ENCODE measurements at regions not wholly inside any gene's neighbourhood (a gene's known extent, or its start where the extent isn't known, plus 50 kb on each side); places are given as distances from the start of the nearest gene placed in this dataset.
A peak's percentile ranks its signal among the peaks of the same experiment; 100 is the strongest.

DNA sequence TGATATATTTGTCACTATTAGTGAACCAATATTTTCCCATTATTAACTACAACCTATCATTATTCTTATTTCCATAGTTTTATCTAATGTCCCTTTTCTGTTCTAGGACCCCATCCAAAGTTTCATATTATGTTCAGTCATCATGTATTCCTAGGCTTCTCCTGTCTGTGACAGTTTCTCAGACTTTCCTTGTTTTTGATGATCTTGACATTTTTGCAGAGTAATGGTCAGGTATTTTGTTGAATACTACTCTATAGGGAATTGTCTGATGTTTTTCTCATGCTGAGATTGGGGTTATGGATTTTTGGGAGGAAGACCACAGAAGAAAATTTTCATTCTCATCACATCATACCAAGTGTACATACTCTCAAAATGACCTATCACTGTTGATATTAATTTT lies 684.6 kb downstream of the PLCL1 start:
- no peak for DNase-seq

DNA sequence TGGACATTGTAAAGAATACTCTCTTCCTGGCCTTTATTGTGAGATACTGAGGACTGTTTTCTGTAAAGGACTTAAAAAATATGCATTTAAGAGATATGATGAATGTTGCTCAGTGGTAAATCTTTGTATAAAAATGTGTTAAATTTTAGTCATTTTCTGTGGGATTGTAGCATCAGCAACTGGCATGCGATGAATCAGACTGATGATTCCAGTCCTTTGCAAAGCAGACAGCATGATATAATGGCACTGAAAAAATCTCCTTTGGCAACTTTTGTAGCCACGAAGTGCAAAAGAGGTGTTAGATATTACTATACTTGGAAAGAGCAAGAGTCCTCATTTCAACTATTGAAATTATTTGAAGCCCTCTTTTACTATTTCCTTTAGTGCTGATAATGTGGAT lies 678.7 kb downstream of the PLCL1 start:
- DNase-seq, result no peak

GRCh38 chr2:198479065-198479464 lies 674.7 kb downstream of the PLCL1 start:
- DNase-seq, result no peak

GRCh38 chr2:198478361-198478760 lies 674.0 kb downstream of the PLCL1 start:
- DNase-seq, result no peak

GRCh38 chr2:198476007-198476406 lies 671.6 kb downstream of the PLCL1 start:
- no peak for DNase-seq

- no peak for DNase-seq
Observed at GRCh38 chr2:198471291-198471690, 666.9 kb downstream of the PLCL1 start.

- DNase-seq, result no peak
Observed at GRCh38 chr2:198468136-198468535, 663.7 kb downstream of the PLCL1 start.

DNA sequence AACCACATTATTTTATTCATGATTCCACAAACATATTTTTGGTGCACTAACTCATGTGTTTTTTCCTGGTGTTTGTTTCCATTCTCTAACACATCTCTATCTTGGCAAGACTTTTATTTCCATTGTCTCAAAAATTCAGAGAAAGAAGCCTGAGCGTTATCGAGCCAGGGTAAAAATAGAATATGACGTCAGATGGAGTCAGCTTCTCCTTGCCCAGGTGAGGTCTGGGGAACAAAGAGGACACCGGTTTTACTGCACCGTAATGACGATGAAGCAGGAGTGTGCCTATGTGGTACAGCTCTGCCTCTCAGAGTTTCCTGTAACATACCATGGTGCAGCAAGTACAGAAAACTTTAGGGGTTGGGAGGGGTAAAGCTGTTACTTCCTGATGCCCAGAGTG lies 661.6 kb downstream of the PLCL1 start:
- DNase-seq, result no peak

DNA sequence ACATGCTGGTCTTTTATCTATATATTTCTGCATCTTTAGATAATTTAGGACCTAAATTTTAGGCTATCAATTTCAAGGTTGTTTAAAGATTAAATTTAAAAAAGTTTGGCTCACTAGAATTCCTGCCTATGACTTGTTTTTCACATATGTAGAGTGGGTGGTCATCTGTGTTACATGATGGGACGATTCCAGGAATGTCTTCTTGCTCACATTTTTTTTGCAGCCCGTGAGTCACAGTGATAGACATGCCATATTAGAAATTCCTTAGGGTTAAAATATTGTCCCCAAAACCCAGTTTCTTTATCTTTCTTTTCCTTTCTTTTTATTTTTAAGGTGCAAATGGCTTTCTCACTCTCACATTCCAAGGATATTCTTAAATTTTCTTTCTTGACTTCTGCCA lies 652.0 kb downstream of the PLCL1 start:
- DNase-seq, result no peak

GRCh38 chr2:198453866-198454265 lies 649.5 kb downstream of the PLCL1 start:
- DNase-seq, result no peak

DNA sequence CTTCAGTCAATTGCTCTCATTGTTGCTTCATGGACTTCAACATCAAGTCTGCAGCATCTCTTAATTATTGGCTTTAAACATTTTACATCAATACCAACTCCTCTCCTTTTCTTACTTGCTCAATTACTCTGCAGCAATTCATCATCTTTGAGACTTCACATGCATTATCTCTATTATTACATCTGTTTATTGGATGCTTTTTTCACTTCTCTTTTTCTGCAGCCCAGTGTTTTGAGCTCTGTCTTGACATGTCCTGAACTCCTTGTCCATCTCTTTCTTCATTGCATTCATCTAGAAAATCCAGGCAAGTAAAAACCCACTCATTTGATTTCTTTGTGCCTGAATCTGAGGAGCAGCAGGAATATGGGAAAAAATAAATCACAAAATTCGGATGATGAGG lies 647.9 kb downstream of the PLCL1 start:
- DNase-seq, result no peak

DNA sequence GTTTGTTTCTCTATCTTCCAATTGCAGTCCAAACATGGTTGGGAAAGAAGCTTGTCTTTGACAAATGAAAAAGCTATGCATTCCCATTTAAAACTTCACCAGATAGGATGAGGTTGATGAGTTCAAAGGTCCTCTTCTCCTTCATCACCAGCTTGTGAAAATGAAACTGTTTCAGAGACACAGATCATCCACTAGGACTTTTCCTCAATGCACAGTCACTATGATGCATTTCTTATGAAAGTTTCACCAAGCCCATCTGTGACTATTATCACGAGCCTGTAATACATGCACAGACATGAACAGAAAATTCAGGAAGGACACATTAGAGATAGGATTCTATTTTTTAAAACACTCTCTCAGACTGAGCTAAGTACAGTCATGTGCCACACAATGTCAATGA lies 644.4 kb downstream of the PLCL1 start:
- no peak for DNase-seq

DNA sequence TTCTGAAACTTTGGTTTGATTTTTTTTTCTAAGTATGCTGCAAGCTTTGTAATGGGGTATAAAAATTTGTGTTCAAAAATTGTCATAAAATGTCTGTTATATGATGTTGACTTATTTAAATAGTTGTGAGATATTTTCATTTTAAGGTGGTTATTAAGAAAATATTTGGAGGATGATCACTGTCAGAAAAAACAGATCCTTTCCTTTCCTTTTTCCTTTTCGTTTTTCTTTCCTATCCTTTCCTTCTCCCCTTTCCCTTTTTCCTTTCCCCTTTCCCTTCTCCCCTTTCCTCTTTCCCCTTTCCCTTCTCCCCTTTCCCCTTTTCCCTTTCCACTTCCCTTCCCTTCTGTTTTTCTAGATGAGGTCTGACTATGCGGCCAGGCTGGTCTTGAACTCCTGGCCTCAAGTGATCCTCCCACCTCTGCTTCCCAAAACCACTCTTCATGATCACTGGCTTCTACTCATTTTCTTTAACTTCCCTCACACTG lies 640.5 kb downstream of the PLCL1 start:
- DNase-seq, result no peak

DNA sequence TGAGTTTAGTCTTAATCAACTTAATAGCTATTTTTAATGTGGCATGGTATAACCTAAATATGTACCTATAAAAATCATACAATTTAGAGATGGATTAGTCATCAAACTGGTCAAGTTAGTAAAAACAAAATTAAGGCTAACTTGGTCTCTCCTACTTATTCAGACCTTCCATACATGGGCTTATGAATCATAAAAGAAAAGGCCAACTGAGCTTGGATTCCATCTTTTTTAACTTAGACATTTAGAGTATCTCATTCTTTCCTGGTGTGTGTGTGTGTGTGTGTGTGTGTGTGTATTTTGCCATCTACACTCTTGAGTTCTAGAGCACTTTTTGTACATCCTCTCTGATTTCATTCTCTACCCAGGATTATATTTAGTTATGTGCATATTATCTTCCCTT lies 637.5 kb downstream of the PLCL1 start:
- no peak for DNase-seq

- peak; percentile 4 for DNase-seq
Observed at GRCh38 chr2:198441246-198441645, 636.9 kb downstream of the PLCL1 start.

DNA sequence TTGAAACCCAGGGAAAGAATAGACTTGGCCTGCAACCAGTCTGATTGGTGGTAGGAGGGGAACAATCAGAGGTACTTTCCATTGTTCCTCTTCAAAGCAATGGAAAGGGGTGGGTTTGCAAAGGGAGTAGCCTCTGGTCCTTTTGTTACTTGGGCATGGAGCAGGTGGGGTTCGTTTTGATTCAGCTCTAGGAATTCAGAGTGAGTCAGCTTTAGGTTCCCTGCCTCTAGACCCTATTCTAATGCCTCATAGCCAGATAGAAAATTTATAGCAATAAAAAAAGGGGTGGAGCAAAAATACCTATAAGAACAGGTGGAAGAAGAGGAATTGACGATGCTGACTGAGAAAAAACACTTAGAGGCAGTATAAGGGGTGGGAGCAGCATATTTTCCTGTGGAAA lies 636.4 kb downstream of the PLCL1 start:
- DNase-seq, result no peak

GRCh38 chr2:198438331-198438730 lies 633.9 kb downstream of the PLCL1 start:
- DNase-seq, result no peak

DNA sequence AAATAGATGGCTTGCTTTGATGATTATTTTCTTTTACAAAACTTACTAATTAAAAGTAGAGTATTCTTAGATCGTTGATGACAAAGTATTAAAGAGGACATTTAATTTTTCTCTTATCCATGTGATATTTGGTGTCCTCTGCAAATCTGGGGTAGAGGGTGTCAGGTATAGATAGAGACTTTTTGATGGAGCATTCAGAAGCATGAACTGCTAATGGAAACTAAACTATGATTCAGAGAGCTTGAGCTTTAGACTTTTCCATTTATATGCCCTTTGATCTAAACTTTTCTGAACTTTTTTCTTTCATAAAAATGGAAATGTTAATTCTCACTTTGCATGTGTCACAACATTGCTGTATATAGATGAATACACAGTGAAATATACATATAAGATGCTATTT lies 619.7 kb downstream of the PLCL1 start:
- DNase-seq, result no peak

DNA sequence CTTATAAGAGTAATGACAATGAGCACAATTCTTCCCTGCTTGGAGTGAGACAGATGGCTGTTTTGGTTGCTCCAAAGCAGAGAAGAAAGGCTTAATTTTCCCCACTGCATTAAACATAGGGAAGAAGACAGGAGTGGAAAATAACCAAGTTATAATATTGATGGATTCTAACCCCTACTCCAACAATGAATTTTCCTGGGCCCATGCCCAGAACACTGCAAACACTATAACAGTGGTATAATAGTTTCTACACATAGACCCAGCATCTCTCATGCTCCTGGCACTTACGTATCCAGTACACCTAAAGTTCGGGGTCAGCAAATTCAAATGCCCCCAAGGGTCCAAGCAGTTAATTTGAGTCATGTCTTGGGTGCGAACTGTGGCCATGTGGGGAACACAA lies 613.4 kb downstream of the PLCL1 start:
- DNase-seq, result no peak

DNA sequence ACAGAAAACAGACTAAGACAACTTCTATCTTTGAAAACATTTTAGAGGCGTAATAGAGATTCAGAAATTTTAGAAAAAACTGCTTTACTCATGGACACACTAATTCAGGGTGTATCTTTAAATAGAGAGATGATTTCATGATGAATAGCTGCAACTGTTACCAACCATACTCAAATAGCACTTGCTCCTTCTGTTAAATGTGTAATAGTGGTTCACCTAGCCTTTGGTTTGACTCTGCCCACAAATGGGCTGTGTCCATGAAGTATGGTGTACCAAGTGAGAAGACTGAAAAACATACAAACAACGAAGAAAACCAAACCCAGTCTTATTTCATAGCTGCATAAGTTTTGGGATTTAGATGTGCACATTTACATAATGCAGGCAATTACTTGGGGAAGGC lies 610.6 kb downstream of the PLCL1 start:
- no peak for DNase-seq

DNA sequence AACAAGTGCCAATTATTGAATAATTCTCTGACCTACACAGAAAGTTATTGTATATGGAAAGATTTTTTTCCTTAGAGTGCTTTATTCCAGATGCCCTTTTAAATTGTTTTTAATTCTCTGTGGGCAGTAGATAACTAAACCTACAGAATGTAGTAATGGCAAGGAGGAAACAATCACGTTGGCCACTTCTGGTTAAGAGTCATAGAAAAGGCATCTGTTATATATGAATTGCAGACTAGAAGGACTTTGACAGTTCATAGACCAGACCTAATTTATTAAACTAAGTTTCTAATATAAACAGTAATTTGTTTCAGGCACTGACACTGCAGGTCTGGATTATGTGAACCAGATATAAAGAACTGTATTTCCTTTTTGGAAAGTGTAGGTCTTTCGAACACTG lies 607.5 kb downstream of the PLCL1 start:
- DNase-seq, result no peak

GRCh38 chr2:198408171-198408570 lies 603.8 kb downstream of the PLCL1 start:
- no peak for DNase-seq

- no peak for DNase-seq
Observed at GRCh38 chr2:198405311-198405710, 600.9 kb downstream of the PLCL1 start.

GRCh38 chr2:198401644-198402043 lies 597.3 kb downstream of the PLCL1 start:
- DNase-seq, result no peak

DNA sequence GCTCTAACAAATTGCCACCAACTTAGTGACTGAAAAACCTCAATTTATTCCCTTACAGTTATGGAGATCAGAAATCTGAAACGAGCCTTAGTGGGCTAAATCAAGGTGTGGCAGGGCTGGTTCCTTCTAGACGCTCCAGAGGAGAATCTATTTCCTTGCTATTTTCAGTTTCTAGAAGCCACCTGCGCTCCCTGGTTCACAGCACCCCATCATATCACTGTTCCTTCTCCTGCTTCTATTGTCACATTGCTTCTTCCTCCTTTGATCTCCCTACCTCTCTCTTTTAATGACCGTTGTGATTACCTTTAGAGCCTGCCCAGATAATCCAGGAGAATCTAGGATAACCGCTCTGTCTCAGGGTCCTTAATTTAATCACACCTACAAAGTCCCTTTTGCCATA lies 596.6 kb downstream of the PLCL1 start:
- no peak for DNase-seq

DNA sequence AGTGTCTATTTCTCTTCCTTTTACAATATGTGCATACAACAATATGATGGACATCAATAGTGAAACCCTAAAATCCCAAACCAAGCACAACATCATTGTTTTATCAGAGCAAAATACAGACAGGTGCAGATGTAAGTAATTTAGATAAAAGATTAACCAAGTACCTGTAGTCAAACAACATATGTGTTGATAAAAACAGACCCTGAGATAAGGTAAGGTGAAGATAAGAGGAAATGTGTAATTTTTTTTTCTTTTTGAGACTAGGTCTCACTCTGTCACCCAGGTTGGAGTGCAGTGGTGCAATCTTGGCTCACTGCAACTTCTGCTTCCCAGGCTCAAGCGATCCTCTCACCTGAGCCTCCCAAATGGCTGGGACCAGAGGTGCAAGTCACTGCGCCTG lies 589.8 kb downstream of the PLCL1 start:
- no peak for DNase-seq
